Endothelial cell of umbilical vein (primary cell): ENCODE measurements at regions not wholly inside any gene's neighbourhood (a gene's known extent, or its start where the extent isn't known, plus 50 kb on each side); places are given as distances from the start of the nearest gene placed in this dataset.

ENCODE experiments used
- BruUV-seq: library from RNA; stranded (reverse); fragments of 400-500 nt; replicated peaks from 2 replicates; lab custom pipeline; 2021; lab: Mats Ljungman, UMichigan
- CTCF ChIA-PET: fragments of 300-600, 350-600 bp; sonication (Branson Sonifier 250); formaldehyde crosslinking; loops from one replicate; lab custom pipeline; 2021; ENCODE audit warnings: antibody characterized with exemption, inconsistent platforms; lab: Charles Lee
- POLR2A ChIA-PET: fragments of 300-600, 350-600 bp; sonication (Branson Sonifier 250); formaldehyde crosslinking; loops from one replicate; lab custom pipeline; 2021; ENCODE audit warnings: antibody characterized with exemption, inconsistent platforms; lab: Charles Lee
- DNase-seq: peaks from one replicate; pipeline ENCODE4 v3.0.0-alpha.2; 2011; ENCODE audit warnings: low read depth, low spot score
- FAIRE-seq: peaks from 2 replicates; lab custom pipeline; 2011; peaks lifted over from hg19 to GRCh38; lab: Jason Lieb, UNC
- H2AFZ ChIP-seq: 2 replicates; pipeline ENCODE4 v1.6.0; 2012; ENCODE audit warnings: low read depth, low read length, control low read depth, inconsistent platforms
- H3K27ac ChIP-seq: 2 replicates; pipeline ENCODE4 v1.5.1; 2011; ENCODE audit warnings: low read depth, mild to moderate bottlenecking, control low read depth, low read length, moderate library complexity; ENCODE audit not compliant: insufficient read depth
- H3K27me3 ChIP-seq, 2 experiments: 2 replicates each; pipeline versions ENCODE4 v1.6.0 to v1.6.1; 2011; ENCODE audit warnings: low read length in 2 of 2, mixed read lengths in 1 of 2; ENCODE audit not compliant: control insufficient read depth in 2 of 2, insufficient read depth in 2 of 2
- H3K36me3 ChIP-seq, 2 experiments: 2 replicates in 1 of 2; 3 replicates in 1 of 2; pipeline ENCODE4 v1.5.1; 2011; ENCODE audit warnings: low read length in 2 of 2, mild to moderate bottlenecking in 1 of 2, moderate library complexity in 1 of 2; ENCODE audit not compliant: control insufficient read depth in 2 of 2, insufficient read depth in 2 of 2; ENCODE audit errors: extremely low read depth in 1 of 2
- H3K4me1 ChIP-seq: 3 replicates; pipeline ENCODE4 v1.5.1; 2011; ENCODE audit warnings: mild to moderate bottlenecking, low read length; ENCODE audit not compliant: control insufficient read depth, insufficient read depth; ENCODE audit errors: extremely low read depth
- H3K4me2 ChIP-seq: 2 replicates; pipeline ENCODE4 v1.6.1; 2011; ENCODE audit warnings: low read length, control low read depth, mixed read lengths; ENCODE audit not compliant: insufficient read depth
- H3K4me3 ChIP-seq, 3 experiments: fragments of 200-600 bp in 1 of 3; sonication (generic), shearing (Covaris generic) in 1 of 3; replicated peaks in 1 of 3; 2 replicates each; pipeline ENCODE4 v1.5.1; 2011 to 2016; ENCODE audit warnings: control low read depth in 3 of 3, low read length in 3 of 3, mild to moderate bottlenecking in 2 of 3, inconsistent platforms in 1 of 3, low read depth in 1 of 3, moderate library complexity in 1 of 3; ENCODE audit not compliant: insufficient read depth in 1 of 3
- H3K79me2 ChIP-seq: 2 replicates; pipeline ENCODE4 v1.6.0; 2012; ENCODE audit warnings: low read length, inconsistent platforms; ENCODE audit not compliant: control insufficient read depth, insufficient read depth
- H3K9ac ChIP-seq: replicated peaks from 2 replicates; pipeline ENCODE3; 2011; ENCODE audit warnings: low read length, control low read depth; ENCODE audit not compliant: insufficient read depth; ENCODE audit errors: extremely low read depth
- H3K9me1 ChIP-seq: replicated peaks from 3 replicates; pipeline ENCODE4 v1.6.0; 2011; ENCODE audit warnings: mild to moderate bottlenecking, low read length; ENCODE audit not compliant: control insufficient read depth, insufficient read depth; ENCODE audit errors: extremely low read depth
- H3K9me3 ChIP-seq: replicated peaks from 2 replicates; pipeline ENCODE4 v1.5.1; 2012; ENCODE audit warnings: low read length, inconsistent platforms; ENCODE audit not compliant: control insufficient read depth, insufficient read depth
- H4K20me1 ChIP-seq: replicated peaks from 2 replicates; pipeline ENCODE3; 2011; ENCODE audit warnings: mild to moderate bottlenecking, low read length; ENCODE audit not compliant: control insufficient read depth, insufficient read depth; ENCODE audit errors: extremely low read depth
- CTCF ChIP-seq, 2 donors: IDR thresholded peaks; 1 replicate in 1 of 2; 2 replicates in 1 of 2; pipeline ENCODE4 v1.5.1; 2011; ENCODE audit warnings: low read length in 2 of 2, mild to moderate bottlenecking in 2 of 2, moderate library complexity in 2 of 2, control low read depth in 1 of 2, inconsistent platforms in 1 of 2, low read depth in 1 of 2; ENCODE audit not compliant: insufficient read depth in 1 of 2; ENCODE audit errors: extremely low read depth in 1 of 2
- EZH2 ChIP-seq: IDR thresholded peaks from 2 replicates; pipeline ENCODE4 v1.6.1; 2012; ENCODE audit warnings: borderline replicate concordance, low read depth, mild to moderate bottlenecking, moderate library complexity, low read length, inconsistent platforms; ENCODE audit not compliant: severe bottlenecking
- FOS ChIP-seq: IDR thresholded peaks from 2 replicates; pipeline ENCODE4 v1.6.1; 2011; ENCODE audit warnings: mild to moderate bottlenecking, low read length, moderate library complexity, borderline replicate concordance; ENCODE audit not compliant: insufficient read depth
- JUN ChIP-seq: IDR thresholded peaks from 2 replicates; pipeline ENCODE4 v1.6.1; 2011; ENCODE audit warnings: borderline replicate concordance, low read depth; ENCODE audit not compliant: insufficient read length, insufficient read depth
- MAX ChIP-seq: IDR thresholded peaks from 2 replicates; pipeline ENCODE4 v1.6.1; 2011; ENCODE audit not compliant: insufficient read depth, insufficient read length
- MYC ChIP-seq: IDR thresholded peaks from one replicate; pipeline ENCODE4 v1.6.1; 2011; ENCODE audit warnings: mild to moderate bottlenecking, low read depth, low read length
- dilution Hi-C: fragments of 300-500 bp; cut with MboI; formaldehyde crosslinking; loops from one replicate; pipeline ENCODE4 v1.15.0; 2019; ENCODE audit warnings: low sequenced_read_pairs; ENCODE audit not compliant: extremely low pct_ligation_motif_present
- intact Hi-C: fragments of 100-400 bp; cut with micrococcal nuclease; formaldehyde crosslinking; loops from one replicate; pipeline ENCODE4 v1.10.0; 2022

- BruUV-seq = no TSS peak
- POLR2A ChIA-PET = no interaction called here
- intact Hi-C loops = no loop called here
- no peak overlapping the region for H3K9ac ChIP-seq
- H4K20me1 ChIP-seq = no peaks in the 10 kb centered on the region
- dilution Hi-C loops = no loop called here
- no peak overlapping the region for H2AFZ ChIP-seq
- FAIRE-seq (no peak), DNase-seq (no peak)
- CTCF ChIA-PET = no interaction called here
- H3K27me3 ChIP-seq = no peaks in the 10 kb centered on the region
- TF ChIP-seq MAX (no peak), JUN (no peak), MYC (no peak), EZH2 (no peak), FOS (no peak), CTCF (IDR thresholded peaks at IDR 0.05; ENCODE audit: extremely low read depth in 1 of 2, insufficient read depth in 1 of 2, low read depth in 1 of 2, low read length in 2 of 2) (no peak)
- no peaks in the 10 kb centered on the region for H3K36me3 ChIP-seq
- no peaks in the 10 kb centered on the region for H3K4me1 ChIP-seq
- no peaks in the 10 kb centered on the region for H3K79me2 ChIP-seq
- no peaks in the 10 kb centered on the region for H3K9me1 ChIP-seq
- no peak overlapping the region for H3K4me2 ChIP-seq
- no peak overlapping the region for H3K27ac ChIP-seq
- peaks cover 3% of the 10 kb centered on the region for H3K9me3 ChIP-seq
- H3K4me3 ChIP-seq = no peak overlapping the region
Measured at GRCh38 chr4:14667624-14668151, 334.6 kb upstream of the CPEB2 start.
